ENCODE measurements at regions not wholly inside any gene's neighbourhood (a gene's known extent, or its start where the extent isn't known, plus 50 kb on each side); places are given as distances from the start of the nearest gene placed in this dataset.

DNA sequence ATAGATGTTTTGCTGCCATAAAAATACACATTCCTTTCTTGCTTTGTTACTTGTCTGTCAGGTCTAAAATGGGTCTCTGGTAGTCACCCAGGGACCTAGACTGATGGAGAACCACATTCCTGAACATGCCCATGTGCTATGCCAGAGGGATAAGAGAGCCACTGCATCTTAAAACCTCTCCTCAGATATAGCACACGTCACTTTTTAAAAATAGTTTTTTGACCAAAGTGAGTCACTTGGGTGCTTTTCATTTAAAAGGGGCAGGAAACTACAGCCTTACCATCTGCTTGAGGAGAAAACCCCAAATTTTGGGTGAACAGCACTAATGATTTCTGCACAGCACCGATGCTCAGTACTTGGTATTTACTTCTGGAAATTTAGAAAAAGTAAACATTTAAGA lies 197.8 kb downstream of the OGFRL1 start:
- DNase-seq, result no peak

DNA sequence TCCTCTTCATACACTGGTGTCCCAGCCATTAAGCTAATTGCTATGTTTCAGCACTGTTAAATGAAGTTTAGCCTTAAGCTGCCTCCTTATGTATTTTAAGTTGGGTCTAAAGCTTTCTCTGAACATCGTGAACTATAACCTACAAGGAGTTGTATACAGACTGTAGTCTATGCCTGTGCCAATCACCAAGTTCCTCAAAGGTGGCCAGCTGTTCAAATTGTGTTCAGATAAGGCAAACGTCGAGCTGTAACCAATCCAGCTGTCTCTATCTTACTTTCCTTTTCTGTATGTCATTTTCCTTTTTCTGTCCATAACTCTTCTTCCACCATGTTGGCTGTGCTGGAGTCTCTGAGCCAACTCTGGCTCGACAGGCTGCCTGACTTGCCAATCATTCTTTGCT lies 199.6 kb downstream of the OGFRL1 start:
- no peak for DNase-seq

DNA sequence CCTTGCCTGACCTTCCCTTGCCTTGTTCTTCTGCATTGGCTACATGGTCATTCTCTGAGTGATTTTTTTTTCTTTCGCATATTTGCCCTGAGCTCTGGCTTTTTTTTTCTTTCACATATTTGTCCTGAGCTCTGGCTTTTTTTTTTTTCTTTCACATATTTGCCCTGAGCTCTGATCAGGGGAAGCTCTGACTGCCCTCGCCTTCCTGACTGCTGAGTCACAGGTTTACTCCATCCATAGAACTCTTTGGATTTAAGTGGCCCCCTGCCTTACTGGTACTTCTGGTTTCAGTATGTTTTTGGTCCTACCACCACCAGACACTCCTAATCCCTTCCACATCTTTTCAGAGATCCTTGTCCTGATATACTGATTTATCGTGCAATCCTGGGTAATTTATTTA lies 201.1 kb downstream of the OGFRL1 start:
- DNase-seq, result no peak

DNA sequence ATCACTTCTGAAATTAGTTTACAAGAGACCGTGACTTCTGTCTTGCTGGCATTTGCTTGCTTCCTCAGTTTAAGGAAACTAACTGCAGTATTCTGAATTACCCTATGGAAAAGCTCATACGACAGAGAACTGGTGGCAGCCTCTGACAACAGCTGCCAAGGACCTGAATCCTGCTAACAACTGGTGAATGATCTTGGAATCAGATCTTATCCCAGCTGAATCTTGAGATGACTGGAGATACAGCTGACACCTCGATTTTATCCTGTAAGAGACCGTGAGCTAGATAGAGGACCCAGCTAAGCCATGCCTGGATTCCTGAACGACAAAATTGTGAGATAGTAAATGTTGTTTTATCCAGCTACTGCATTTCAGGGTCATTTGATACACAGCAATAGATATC lies 202.3 kb downstream of the OGFRL1 start:
- no peak for DNase-seq

DNA sequence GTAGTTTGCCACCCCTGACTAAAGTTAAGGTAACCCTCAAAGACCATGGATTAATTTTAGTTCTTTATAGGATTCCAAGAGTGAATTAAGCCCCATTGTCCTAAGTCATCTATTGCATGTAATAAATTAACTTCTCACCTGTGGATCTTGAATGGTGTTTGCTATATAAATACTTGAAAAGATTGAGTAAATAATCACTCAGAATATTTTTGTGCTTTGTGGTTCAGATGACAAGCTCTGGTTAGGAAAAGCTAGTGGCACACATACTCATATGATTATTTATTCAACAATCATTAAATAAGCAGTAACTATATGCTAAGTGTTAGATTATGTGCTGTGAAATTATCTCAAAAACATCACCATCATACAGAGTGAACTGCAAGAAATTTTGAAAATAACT lies 203.2 kb downstream of the OGFRL1 start:
- no peak for DNase-seq

DNA sequence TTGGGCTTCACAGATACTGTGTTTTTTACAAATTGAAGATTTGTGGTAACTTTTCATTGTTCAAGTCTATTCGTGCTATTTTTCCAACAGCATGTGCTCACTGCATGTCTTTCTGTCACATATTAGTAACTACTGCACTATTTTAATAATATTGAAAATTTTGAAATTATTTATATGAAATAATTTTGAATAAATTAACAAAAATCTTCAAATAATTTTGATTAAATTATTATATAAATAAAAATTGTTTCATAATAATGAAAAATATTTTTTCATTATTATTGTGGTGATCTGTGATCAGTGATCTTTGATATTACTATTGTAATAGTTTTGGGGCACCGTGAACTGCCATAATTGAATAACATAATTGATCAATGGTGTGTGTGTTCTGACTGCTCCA lies 204.1 kb downstream of the OGFRL1 start:
- DNase-seq, result no peak

DNA sequence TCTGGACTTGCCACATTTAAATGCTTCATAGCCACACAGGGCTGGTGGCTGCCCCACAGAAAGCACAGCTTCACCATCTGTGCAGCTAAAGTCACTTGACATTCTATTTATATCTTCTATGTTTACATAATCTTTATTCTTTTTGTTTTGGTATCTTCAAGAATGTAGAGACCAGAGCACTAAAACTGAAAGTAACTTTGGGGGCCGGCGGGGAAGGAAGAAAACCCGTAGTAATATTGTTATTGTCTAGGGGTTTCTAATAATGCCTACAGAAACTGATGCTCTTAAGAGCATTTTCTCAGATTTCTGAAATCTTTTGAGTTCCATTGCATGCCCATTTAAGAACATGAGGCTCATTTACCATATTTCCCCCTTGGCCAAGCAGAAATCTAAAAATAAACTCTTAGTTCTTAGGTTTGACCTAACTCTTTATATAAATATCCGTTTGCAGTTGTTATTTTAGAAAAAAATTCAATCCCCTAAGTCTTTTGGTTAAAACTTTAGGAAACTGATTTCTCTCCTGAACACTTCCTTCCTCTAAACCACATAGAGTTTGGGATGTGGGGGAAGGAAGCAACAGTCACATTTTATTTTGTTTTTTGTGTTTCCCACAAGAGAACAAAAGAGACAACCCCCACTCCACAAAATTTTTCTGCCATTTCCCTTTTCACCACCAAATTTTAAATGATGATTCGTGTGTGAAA lies 207.6 kb downstream of the OGFRL1 start:
- DNase-seq, result peak in 1 of 5 experiments; percentile 6

DNA sequence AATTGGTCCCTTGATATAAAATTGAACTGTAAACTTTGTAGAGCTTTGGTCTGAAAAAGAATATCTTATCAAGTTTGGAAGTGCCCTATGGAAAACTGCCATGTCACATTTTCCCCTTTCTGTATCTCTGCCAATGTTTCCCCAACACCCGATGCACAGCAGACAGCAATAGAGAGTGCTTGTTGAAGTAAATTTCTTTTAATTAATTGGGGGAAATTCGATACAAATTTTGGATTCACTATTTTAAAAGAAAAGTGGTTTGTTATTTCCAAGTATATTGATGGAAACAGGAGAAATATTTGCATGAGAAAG lies 208.1 kb downstream of the OGFRL1 start:
- DNase-seq, result no peak

DNA sequence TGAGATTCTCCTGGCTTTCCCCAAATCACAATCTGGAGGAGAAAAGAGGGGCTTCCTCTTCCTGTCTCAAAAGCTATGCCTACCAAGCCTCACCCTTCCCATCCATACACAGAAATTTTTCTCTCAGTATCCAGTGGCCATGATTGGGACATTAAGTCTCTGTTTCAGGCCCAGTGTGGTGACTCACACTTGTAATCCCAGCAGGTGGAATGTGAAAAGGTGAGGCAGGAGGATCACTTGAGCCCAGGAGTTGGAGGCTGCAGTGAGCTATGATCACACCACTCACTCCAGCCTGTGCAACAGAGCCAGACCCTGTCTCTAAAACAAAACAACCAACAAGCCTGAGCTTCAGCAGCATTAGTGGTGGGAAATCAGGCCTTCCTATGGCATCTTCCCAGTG lies 210.0 kb downstream of the OGFRL1 start:
- DNase-seq, result no peak

DNA sequence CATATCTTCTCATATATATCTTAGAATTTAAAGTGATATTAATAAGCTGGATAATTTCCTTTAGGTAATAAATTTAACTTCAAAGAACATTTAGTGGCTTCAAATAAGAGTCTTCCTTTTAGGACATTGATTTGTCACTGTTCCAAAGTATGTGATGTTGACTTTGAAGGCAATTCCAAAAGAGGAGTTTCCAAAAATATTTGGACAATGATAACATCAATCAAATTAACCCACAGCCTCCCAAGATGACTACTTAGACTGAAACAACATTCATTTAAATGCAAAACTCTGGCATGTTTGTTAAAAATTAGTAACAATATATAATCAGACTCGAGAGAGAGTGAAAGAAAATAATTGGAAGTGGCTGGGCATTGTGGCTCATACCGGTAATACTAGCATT lies 211.1 kb downstream of the OGFRL1 start:
- DNase-seq, result no peak

DNA sequence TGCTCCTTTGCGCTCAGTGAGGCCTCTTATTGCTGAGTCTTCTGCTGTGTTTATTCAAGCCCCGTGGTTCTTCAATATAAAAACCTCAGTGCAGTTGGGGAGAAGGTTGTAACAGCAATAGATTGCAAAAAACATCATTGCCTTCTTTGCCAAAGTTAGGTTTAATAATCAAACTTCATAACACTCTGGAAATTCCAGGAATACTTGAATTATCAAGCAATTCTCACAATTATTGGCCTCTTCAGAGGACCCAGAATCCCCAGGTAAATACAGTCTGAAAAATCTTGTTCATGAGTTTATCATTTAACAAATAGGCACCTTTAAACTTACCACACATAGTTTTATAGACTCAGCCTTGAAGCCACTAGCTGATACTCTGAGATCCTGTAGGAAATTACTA lies 213.6 kb downstream of the OGFRL1 start:
- DNase-seq, result no peak

DNA sequence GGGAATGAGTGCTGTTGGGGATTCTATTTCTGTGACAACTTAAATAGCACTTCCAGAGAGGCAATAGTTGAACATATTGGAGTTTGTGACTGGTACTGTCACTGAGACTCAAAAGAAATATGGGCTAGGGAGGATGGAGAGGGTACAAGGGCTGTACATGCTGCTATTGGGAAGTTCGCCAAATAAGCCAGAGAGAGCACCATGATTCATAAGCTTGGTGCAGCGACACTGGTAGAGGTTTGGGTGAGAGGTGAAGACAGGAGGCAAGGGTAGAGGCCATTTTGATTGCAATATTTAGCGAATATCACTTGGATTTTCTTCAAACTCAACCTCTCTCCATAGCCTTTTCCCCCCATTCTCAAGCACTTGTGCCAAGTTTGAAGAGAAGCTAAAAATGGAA lies 214.3 kb downstream of the OGFRL1 start:
- DNase-seq, result no peak

DNA sequence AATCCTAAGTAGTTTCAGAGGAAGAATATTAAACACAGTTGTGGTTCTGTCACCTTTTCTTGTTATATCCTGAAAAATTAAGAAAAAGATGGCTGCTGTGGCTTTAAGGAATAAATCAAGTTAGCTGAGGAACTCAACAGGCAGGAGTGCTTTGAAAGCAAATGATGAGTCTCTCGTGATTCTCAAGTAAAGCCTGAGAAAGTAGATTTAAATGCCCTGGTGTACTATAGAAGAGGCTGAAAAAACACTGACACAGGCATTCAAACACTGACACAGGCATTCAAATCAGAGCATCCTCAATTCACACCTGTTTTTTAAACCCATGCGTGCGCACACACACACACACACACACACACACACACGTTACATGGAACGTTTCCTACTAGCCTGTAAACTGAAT lies 218.6 kb downstream of the OGFRL1 start:
- DNase-seq, result no peak

DNA sequence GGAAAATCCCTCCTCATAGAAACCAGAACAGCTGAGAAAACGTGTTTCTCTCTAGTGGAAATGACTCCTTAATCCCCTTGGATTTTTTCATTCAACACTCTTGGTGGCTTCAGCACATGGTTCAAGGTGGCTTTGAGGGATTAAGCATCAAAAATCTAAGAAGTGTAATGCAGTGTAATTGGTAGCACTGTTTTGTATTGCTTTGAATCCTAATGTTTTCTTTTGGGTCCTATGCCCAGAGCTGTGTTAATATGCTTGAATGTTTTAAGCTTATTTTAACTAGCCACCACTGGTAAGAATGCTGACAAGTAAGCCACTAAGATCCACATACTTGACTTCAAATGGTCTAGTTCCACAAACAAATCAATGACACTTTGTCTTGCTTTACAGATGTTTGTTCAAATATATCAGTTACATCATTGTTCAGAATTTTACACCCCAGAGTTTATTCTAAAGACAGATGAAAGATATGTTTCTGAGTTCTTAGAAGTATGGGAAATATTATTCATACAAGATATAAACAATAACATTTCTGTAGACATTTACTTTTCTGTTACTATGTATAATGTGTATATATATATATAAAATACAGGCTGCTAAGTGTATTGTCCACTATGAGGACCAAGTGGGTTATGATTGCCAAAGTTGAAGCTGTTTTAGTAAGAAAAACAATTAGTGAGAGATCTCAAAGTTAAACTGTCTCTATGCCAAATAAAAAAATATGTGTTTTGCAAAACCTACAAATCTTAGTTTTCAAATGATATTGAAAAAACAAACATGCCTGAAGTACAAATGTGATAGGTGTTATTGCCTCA lies 220.8 kb downstream of the OGFRL1 start:
- DNase-seq, result no peak

DNA sequence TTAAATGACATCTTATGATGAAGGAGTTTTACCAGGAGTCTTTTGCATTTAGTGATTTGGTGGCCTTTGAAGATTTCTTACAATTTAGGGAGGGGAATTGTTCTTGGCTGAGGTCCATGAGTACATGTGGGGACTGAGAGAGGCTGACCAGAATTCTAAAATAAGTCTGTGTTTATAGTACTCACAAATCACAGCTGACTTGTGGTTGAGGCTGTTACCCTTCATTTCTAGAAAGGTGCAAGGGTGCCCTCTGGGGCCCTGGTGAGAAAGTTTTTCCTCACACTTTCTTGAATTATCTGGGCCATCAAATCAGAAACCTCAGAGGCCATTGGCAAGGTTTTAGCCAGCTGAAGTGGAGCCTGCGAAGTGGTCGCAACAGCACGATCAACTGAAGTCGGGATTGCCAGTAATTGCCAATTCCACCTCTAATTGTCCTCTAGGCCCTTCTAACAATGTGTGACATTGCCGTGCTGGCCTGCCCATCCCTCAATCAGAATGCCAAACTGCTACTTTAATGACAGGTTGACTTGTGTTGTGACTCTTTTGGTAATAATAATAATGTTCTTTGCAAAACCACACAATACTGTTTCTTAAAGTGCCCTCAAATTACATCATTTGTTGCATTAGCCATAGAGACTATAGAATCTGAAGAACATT lies 221.6 kb downstream of the OGFRL1 start:
- peak in 1 of 5 experiments; percentile 2 for DNase-seq

DNA sequence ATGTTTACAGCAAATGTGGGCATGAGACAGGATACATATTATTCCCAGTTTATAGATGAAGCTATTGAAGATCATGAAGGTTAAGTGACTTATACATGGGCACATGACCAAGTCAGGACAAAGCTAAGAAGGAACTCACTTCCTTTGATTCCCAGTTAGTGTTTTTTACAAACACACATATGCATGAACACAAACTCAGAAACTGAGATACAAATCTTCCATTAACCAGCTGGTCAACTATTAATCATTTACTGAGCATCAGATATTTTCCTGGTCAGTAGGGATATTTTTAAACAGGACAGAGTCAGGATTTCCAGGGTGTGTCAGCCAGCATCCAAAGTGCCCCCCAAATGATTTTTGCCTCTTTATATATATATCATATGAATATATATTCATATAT lies 222.2 kb downstream of the OGFRL1 start:
- no peak for DNase-seq

DNA sequence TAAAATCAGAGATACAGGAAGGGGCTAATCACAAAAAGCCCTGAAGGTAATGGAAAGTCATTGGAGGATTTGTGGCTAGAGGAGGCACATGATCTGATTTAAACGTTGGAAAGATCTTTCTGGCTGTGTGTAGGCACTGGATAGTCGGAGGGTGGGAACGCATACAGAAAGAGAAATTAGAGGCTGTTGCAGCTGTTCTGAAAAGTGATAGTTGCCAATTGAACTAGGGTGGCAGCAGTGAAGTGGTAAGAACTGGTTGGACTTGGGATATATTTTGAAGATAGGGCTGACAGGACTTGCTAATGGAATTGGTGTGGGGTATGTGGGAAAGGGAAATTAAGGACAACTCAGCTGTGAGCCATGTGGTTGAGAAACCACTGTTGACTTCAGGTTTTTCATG lies 223.6 kb downstream of the OGFRL1 start:
- DNase-seq, result no peak

DNA sequence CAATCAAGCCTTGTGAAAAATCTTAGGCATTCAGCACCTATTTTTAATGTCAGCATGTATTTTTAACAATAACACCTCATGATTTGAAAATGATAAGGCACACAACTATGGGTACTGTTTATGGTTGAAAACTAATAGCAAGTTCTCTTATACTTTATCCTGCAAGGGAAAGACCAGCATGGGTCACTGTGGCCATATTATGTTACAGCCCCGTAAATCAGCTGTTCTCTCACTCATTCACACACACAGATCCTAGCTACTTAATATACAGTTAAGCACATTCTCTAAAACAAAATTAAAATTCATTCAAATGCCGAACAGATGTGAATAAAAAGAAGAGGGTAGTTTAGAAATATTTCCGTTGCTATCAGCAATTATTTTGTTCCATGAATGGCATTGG lies 224.4 kb downstream of the OGFRL1 start:
- no peak for DNase-seq

DNA sequence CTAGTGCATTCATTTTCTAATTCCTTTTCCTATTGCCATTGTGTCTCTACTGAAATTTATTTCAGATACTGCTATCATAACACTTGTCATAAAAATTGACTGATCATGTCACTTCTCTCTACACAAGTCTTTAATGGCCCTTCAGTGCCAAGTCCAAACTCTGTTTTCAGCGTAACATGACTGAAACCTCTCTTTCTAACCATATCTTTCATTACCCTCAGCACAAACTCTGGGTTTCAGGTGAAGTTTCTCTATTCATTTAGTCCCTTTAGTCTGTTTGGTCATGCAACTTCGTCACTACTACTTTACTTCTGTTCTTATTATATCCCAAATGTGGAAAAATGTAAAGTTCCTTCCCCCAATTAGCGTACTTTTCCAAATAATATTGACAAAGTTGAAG lies 234.9 kb downstream of the OGFRL1 start:
- DNase-seq, result no peak

DNA sequence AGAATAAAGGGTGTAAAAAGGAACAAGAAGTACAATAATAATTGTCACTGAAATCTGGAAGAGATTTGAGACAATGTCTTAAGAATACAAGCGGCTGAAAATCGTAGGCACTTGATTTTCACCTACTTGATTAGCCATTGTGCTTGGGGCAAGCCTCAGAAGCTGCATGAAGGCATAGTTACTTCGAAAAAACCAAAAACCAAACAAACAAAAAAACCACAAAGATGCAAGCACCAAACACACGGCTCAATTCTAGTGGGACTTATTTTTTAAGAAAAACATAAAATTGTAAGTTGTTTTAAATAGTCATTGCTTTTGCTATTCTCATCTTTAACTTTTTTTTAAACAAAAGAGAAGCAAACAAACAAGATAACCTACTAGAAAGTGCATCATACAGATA lies 235.6 kb downstream of the OGFRL1 start:
- DNase-seq, result no peak

DNA sequence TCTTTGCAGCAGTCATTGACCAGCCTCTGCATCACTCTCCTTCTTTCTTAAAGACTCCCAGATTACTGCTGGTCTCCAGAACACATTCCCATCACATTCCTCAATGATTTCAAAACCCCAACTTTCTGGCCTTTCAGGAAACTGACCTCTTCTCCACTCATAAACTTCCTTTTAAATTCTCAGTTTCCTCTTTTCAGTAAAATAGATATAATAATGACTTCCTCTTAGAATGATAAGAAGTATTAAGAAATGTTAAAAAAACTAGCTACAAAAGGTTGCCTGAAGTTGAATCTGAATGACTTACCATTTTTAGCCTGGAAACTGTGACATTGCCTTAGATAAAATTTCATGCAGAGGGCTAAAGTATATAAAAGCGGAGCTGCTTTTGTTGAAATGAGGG lies 239.3 kb downstream of the OGFRL1 start:
- DNase-seq, result no peak

DNA sequence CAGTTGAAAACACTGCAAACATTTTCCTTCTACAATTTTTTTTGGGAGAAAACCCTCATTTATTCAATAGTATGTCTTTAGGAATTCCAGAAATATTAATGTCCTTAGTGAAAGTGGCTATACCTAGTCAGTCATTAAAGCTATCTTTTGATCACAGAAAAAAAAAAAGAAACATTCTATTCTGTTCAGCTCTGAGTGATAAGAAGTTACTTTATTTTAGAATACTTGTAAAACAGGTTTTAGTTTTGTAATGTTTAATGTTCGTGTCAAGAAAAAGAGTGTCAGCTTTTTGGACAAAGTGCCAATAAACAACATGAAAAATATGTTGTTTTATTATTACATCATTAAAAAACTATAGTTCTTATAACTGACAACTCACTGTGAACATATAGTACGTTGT lies 240.4 kb downstream of the OGFRL1 start:
- DNase-seq, result no peak

DNA sequence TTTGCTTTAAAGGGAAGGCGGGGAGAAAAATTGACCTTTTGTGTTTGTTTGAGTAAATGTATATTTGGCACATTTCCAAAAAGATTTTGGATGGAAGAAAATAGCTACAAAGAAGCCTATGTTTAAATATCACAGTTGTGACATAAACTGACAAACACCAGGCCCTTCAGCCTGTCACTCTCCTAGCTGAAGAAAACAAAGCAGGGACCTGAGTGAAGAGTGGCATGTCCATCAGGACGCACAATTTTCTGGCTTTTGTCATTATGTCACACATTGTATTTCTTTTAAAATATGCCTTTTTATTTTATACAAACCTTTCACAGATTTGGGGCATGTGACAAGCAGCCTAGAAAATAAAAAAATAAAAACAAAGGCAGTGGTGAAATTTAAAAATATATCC lies 241.2 kb downstream of the OGFRL1 start:
- no peak for DNase-seq

DNA sequence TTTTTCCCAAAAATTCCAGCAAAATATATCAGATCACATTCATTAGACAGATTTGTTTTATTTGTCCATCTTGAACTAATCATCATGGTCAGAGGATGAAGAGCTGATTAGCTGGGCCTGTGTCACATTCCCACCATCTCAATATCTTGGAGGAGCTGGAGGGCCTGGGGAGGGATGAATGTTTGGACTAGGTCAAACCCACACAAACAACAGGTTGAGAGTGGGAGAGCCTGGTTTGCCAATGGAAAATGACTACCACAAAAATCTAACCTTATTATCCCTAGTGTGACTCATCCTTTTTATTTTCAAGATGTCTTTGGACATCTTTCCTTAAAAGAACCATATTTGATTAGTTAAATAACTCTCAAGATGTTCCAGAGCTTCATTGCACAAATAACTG lies 242.4 kb downstream of the OGFRL1 start:
- DNase-seq, result no peak
